ENCODE measurements at regions not wholly inside any gene's neighbourhood (a gene's known extent, or its start where the extent isn't known, plus 50 kb on each side); places are given as distances from the start of the nearest gene placed in this dataset.

DNA sequence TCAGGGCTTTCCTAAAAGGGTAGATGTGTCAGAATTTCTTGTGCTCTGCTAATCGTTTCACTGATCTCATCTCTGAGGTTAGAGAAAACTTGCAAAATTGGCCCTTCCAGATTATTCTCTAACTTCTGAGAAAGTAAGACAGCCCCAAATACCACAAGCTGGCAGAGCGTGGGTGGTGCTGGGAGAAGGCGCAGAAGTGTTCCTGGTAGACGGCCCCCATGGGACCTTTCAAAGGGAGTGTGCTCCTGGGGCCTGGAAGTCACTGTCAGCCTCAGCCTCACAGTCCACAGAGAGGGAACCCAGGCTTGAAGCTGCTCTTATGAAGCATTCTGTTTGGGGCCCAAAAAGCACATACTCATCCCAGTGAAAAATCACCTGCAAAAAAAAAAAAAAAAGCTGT lies 86.5 kb upstream of the PFN2 start:
- Histone ChIP-seq H3K4me3 (no peak overlapping the region), H3K27ac (no peak overlapping the region), H3K4me2 (no peak overlapping the region), H3K9me3 (no peaks in the 10 kb centered on the region), H3K4me1 (no peaks in the 10 kb centered on the region)
- TF ChIP-seq FOSB (CRISPR knock-in tag; IDR thresholded peaks at IDR 0.05) (no peak), FOXS1 (CRISPR knock-in tag; IDR thresholded peaks at IDR 0.05) (no peak), ZNF302 (CRISPR knock-in tag; IDR thresholded peaks at IDR 0.05) (no peak), CHD2 (IDR thresholded peaks at IDR 0.05; ENCODE audit: low read length, partially characterized antibody) (no peak), HOXB13 (CRISPR knock-in tag; IDR thresholded peaks at IDR 0.05; ENCODE audit: low read depth) (no peak), MAZ (IDR thresholded peaks at IDR 0.05; ENCODE audit: borderline replicate concordance, low read depth, low read length) (no peak), E2F6 (IDR thresholded peaks at IDR 0.05; ENCODE audit: borderline replicate concordance, low read depth) (no peak)
- TF ChIP-seq, protein P1, sequence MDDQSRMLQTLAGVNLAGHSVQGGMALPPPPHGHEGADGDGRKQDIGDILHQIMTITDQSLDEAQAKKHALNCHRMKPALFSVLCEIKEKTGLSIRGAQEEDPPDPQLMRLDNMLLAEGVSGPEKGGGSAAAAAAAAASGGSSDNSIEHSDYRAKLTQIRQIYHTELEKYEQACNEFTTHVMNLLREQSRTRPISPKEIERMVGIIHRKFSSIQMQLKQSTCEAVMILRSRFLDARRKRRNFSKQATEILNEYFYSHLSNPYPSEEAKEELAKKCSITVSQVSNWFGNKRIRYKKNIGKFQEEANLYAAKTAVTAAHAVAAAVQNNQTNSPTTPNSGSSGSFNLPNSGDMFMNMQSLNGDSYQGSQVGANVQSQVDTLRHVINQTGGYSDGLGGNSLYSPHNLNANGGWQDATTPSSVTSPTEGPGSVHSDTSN (IDR thresholded peaks at IDR 0.05), result no peak
- ChIA-PET CTCF (interaction anchor here (0.5 to 0.7 kb wide), 2 partner anchors 16 to 139 kb away, joined by 3 read pairs; no protein-coding TSS in a partner anchor), POLR2A (no interaction called here)
- WGBS (ENCODE audit: missing lambda C conversion rate), result 61% methylated on average over 4 of the region's 4 CpGs
- no peak for FAIRE-seq
- no peak for DNase-seq (ENCODE audit: low read depth in 1 of 2, low spot score in 1 of 2)
- ATAC-seq, result no peak

- TF ChIP-seq FOSB (CRISPR knock-in tag; IDR thresholded peaks at IDR 0.05), result no peak
- TF ChIP-seq, protein P1 (IDR thresholded peaks at IDR 0.05), result no peak
- no peak for TF ChIP-seq ESRRA (IDR thresholded peaks at IDR 0.05; ENCODE audit: borderline replicate concordance, low read length)
- TF ChIP-seq, protein P2, sequence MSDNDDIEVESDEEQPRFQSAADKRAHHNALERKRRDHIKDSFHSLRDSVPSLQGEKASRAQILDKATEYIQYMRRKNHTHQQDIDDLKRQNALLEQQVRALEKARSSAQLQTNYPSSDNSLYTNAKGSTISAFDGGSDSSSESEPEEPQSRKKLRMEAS (IDR thresholded peaks at IDR 0.05), result no peak
- no peak for TF ChIP-seq MYC (IDR thresholded peaks at IDR 0.05; ENCODE audit: borderline replicate concordance, low read length)
- no peak for TF ChIP-seq EHF (CRISPR knock-in tag; IDR thresholded peaks at IDR 0.05)
- no peak for TF ChIP-seq HES2 (IDR thresholded peaks at IDR 0.05)
- no peak for TF ChIP-seq CHD2 (IDR thresholded peaks at IDR 0.05; ENCODE audit: low read length, partially characterized antibody)
- TF ChIP-seq RFX5 (IDR thresholded peaks at IDR 0.05), result no peak
- no peak for TF ChIP-seq TFCP2L1 (CRISPR knock-in tag; IDR thresholded peaks at IDR 0.05)
- TF ChIP-seq RARB (CRISPR knock-in tag; IDR thresholded peaks at IDR 0.05), result no peak
- TF ChIP-seq NPAS2 (CRISPR knock-in tag; IDR thresholded peaks at IDR 0.05; ENCODE audit: borderline replicate concordance), result no peak
- no peak for TF ChIP-seq ZC3H11A (IDR thresholded peaks at IDR 0.05)
- TF ChIP-seq RNF2 (IDR thresholded peaks at IDR 0.05; ENCODE audit: borderline replicate concordance, low read depth), result no peak
- TF ChIP-seq NFE2L2 (conservative IDR thresholded peaks at IDR 0.05; ENCODE audit: low read length), result no peak
- no peak for TF ChIP-seq HDAC2 (IDR thresholded peaks at IDR 0.05)
- FAIRE-seq (no peak), DNase-seq (ENCODE audit: low read depth in 1 of 2, low spot score in 1 of 2) (no peak), ATAC-seq (no peak)
- no peak overlapping the region for H3K27ac ChIP-seq
- H3K4me1 ChIP-seq, result no peaks in the 10 kb centered on the region
- no peak overlapping the region for H3K4me2 ChIP-seq
- WGBS (ENCODE audit: missing lambda C conversion rate), result 62% methylated on average over 6 of the region's 6 CpGs
- H3K4me3 ChIP-seq, result no peak overlapping the region
- H3K9me3 ChIP-seq, result no peaks in the 10 kb centered on the region
- POLR2A ChIA-PET, result no interaction called here
- CTCF ChIA-PET, result no interaction called here
These were observed 84.6 kb upstream of the PFN2 start for GRCh38 chr3:150055332-150055731.

- H3K27ac ChIP-seq, result no peak overlapping the region
- no peak for TF ChIP-seq RFX5 (IDR thresholded peaks at IDR 0.05)
- no peaks in the 10 kb centered on the region for H3K9me3 ChIP-seq
- ChIA-PET POLR2A (no interaction called here), CTCF (no interaction called here)
- DNase-seq (ENCODE audit: low read depth in 1 of 2, low spot score in 1 of 2) (no peak), ATAC-seq (no peak), FAIRE-seq (no peak)
- H3K4me2 ChIP-seq, result no peak overlapping the region
- WGBS (ENCODE audit: missing lambda C conversion rate), result 40% methylated on average over 2 of the region's 2 CpGs
- no peaks in the 10 kb centered on the region for H3K4me1 ChIP-seq
- H3K4me3 ChIP-seq, result no peak overlapping the region
These were observed 83.9 kb upstream of the PFN2 start for GRCh38 chr3:150054635-150055034.

Measured in A549 (cell line).